Gastrocnemius medialis (tissue), 4 donors: ENCODE measurements at regions not wholly inside any gene's neighbourhood (a gene's known extent, or its start where the extent isn't known, plus 50 kb on each side); places are given as distances from the start of the nearest gene placed in this dataset.

Experiments
- ATAC-seq, 2 donors: fragments of 150-250 bp; one replicate each; pipeline ENCODE4 v1.9.1; 2016
- DNase-seq, 2 donors: peaks; one replicate each; pipeline ENCODE4 v3.0.0-alpha.2; 2019
- H3K27ac ChIP-seq, 4 donors: fragments of 200-600 bp; sonication (generic); 1 replicate in 1 of 4; 2 replicates in 3 of 4; pipeline ENCODE4 v1.5.1; 2016 to 2018; ENCODE audit warnings: mild to moderate bottlenecking in 2 of 4, moderate library complexity in 1 of 4
- H3K27me3 ChIP-seq, 3 donors: fragments of 200-600 bp; sonication (generic) in 2 of 3; 1 replicate in 1 of 3; 2 replicates in 2 of 3; pipeline versions ENCODE4 v1.5.1 to v1.6.0; 2016 to 2019; ENCODE audit warnings: mild to moderate bottlenecking in 1 of 3, moderate library complexity in 1 of 3
- H3K36me3 ChIP-seq, 2 donors: fragments of 200-600 bp; sonication (generic) in 1 of 2; one replicate each; pipeline ENCODE4 v1.5.1; 2017 to 2018
- H3K4me1 ChIP-seq, 2 donors: fragments of 200-600 bp; sonication (generic) in 1 of 2; one replicate each; pipeline ENCODE4 v1.5.1; 2016 to 2017; ENCODE audit warnings: mild to moderate bottlenecking in 2 of 2
- H3K4me3 ChIP-seq, 4 donors: fragments of 200-600 bp; sonication (generic) in 3 of 4; 1 replicate in 1 of 4; 2 replicates in 3 of 4; pipeline ENCODE4 v1.5.1; 2016 to 2019; ENCODE audit warnings: mild to moderate bottlenecking in 2 of 4
- H3K9me3 ChIP-seq, 3 donors: fragments of 200-600 bp; sonication (generic) in 2 of 3; 1 replicate in 1 of 3; 2 replicates in 2 of 3; pipeline ENCODE4 v1.5.1; 2016 to 2019
- CTCF ChIP-seq, 5 experiments: fragments of 450-650 bp in 3 of 5; fragments of 200-600 bp in 2 of 5; sonication (generic) in 2 of 5; IDR thresholded peaks in 4 of 5; conservative IDR thresholded peaks in 1 of 5; 1 replicate in 4 of 5; 2 replicates in 1 of 5; pipeline ENCODE4 v1.5.1; 2016 to 2019; ENCODE audit warnings: antibody characterized with exemption in 5 of 5, mild to moderate bottlenecking in 3 of 5, moderate library complexity in 3 of 5
- POLR2A ChIP-seq, 2 donors: fragments of 450-650 bp; IDR thresholded peaks; one replicate each; pipeline ENCODE4 v1.6.1; 2017; ENCODE audit warnings: antibody characterized with exemption in 2 of 2, mild to moderate bottlenecking in 2 of 2, moderate library complexity in 2 of 2
- in situ Hi-C, 4 donors: fragments of 200-750 bp; cut with MboI; loops; one replicate each; pipeline versions ENCODE4 v1.15.0 to v1.8.0; 2017; ENCODE audit warnings: low sequenced_read_pairs in 4 of 4
- intact Hi-C: fragments of 100-400 bp; cut with DNase I; formaldehyde crosslinking; loops from one replicate; pipeline ENCODE4 v1.15.1; 2023; ENCODE audit warnings: low total_unique reads

GRCh38 chr21:22292144-22292543 is 1293.9 kb downstream of the NCAM2 start:
- in situ Hi-C loops: no loop called here
- TF ChIP-seq CTCF (IDR thresholded peaks at IDR 0.05 in 4 of 5, conservative IDR thresholded peaks at IDR 0.05 in 1 of 5): no peak
- no peak for TF ChIP-seq POLR2A (IDR thresholded peaks at IDR 0.05)
- no peaks in the 10 kb centered on the region for H3K9me3 ChIP-seq

GRCh38 chr21:22297575-22297974 is 1299.4 kb downstream of the NCAM2 start:
- intact Hi-C loops: no loop called here
- H3K27me3 ChIP-seq: no peaks in the 10 kb centered on the region
- no peaks in the 10 kb centered on the region for H3K36me3 ChIP-seq
- no peak for ATAC-seq
- H3K27ac ChIP-seq: no peak overlapping the region
- TF ChIP-seq CTCF (IDR thresholded peaks at IDR 0.05 in 4 of 5, conservative IDR thresholded peaks at IDR 0.05 in 1 of 5): no peak
- no peak for TF ChIP-seq POLR2A (IDR thresholded peaks at IDR 0.05)
- H3K4me1 ChIP-seq: no peaks in the 10 kb centered on the region
- in situ Hi-C loops: no loop called here
- no peaks in the 10 kb centered on the region for H3K9me3 ChIP-seq
- no peak for DNase-seq
- H3K4me3 ChIP-seq: no peak overlapping the region

More at GRCh38 chr21:22292144-22292543, 1293.9 kb downstream of the NCAM2 start:
- Histone ChIP-seq H3K27me3 (no peaks in the 10 kb centered on the region), H3K4me3 (no peak overlapping the region), H3K4me1 (no peaks in the 10 kb centered on the region), H3K36me3 (no peaks in the 10 kb centered on the region), H3K27ac (no peak overlapping the region)
- DNase-seq (no peak), ATAC-seq (no peak)
- intact Hi-C loops: no loop called here

GRCh38 chr21:22311741-22312462 is 1313.7 kb downstream of the NCAM2 start:
- Histone ChIP-seq H3K9me3 (no peaks in the 10 kb centered on the region), H3K27ac (no peak overlapping the region), H3K27me3 (no peaks in the 10 kb centered on the region), H3K36me3 (no peaks in the 10 kb centered on the region), H3K4me1 (no peaks in the 10 kb centered on the region), H3K4me3 (no peak overlapping the region)
- intact Hi-C loops (no loop called here), in situ Hi-C loops (no loop called here)
- TF ChIP-seq POLR2A (IDR thresholded peaks at IDR 0.05): no peak
- no peak for TF ChIP-seq CTCF (IDR thresholded peaks at IDR 0.05 in 4 of 5, conservative IDR thresholded peaks at IDR 0.05 in 1 of 5)
- DNase-seq (no peak), ATAC-seq (peak; percentile 27 to 47)

GRCh38 chr21:22314963-22315362 is 1316.8 kb downstream of the NCAM2 start:
- DNase-seq: no peak
- intact Hi-C loops (no loop called here), in situ Hi-C loops (no loop called here)
- Histone ChIP-seq H3K9me3 (no peaks in the 10 kb centered on the region), H3K27me3 (no peaks in the 10 kb centered on the region), H3K27ac (no peak overlapping the region), H3K4me3 (no peak overlapping the region), H3K4me1 (no peaks in the 10 kb centered on the region), H3K36me3 (no peaks in the 10 kb centered on the region)
- no peak for ATAC-seq
- TF ChIP-seq CTCF (IDR thresholded peaks at IDR 0.05 in 4 of 5, conservative IDR thresholded peaks at IDR 0.05 in 1 of 5) (no peak), POLR2A (IDR thresholded peaks at IDR 0.05) (no peak)

GRCh38 chr21:22319435-22319834 is 1321.2 kb downstream of the NCAM2 start:
- intact Hi-C loops: no loop called here
- DNase-seq (no peak), ATAC-seq (no peak)
- in situ Hi-C loops: no loop called here
- Histone ChIP-seq H3K4me1 (no peaks in the 10 kb centered on the region), H3K27ac (no peak overlapping the region), H3K4me3 (no peak overlapping the region), H3K27me3 (no peaks in the 10 kb centered on the region), H3K36me3 (no peaks in the 10 kb centered on the region), H3K9me3 (peaks cover 0 to 5% (median 0%) of the 10 kb centered on the region in 3 donors)
- TF ChIP-seq CTCF (IDR thresholded peaks at IDR 0.05 in 4 of 5, conservative IDR thresholded peaks at IDR 0.05 in 1 of 5): no peak
- TF ChIP-seq POLR2A (IDR thresholded peaks at IDR 0.05): no peak
